HEK293 (cell line): ENCODE measurements at regions not wholly inside any gene's neighbourhood (a gene's known extent, or its start where the extent isn't known, plus 50 kb on each side); places are given as distances from the start of the nearest gene placed in this dataset.

Source experiments
- CTCF ChIA-PET: fragments of 350-600 bp; formaldehyde crosslinking; extraction: SDS; loops from one replicate; lab custom pipeline; 2021; ENCODE audit warnings: antibody characterized with exemption; lab: Yijun Ruan, JAX
- POLR2A ChIA-PET: fragments of 300-600 bp; formaldehyde crosslinking; extraction: SDS; loops from one replicate; lab custom pipeline; 2020; ENCODE audit warnings: antibody characterized with exemption, inconsistent platforms; lab: Yijun Ruan, JAX
- H3K27ac ChIP-seq: fragments of 200-500 bp; sonication (Bioruptor generic); 2 replicates; pipeline ENCODE4 v1.5.1; 2014; ENCODE audit warnings: low read depth, low read length, control low read depth, inconsistent platforms; ENCODE audit errors: extremely low read depth
- H3K36me3 ChIP-seq, 2 experiments: fragments of 200-500 bp in 1 of 2; sonication (Bioruptor generic) in 1 of 2; 1 replicate in 1 of 2; 2 replicates in 1 of 2; pipeline ENCODE4 v1.5.1; 2014 to 2017; ENCODE audit warnings: inconsistent platforms in 2 of 2, low read length in 2 of 2; ENCODE audit not compliant: control insufficient read depth in 2 of 2, insufficient read depth in 1 of 2
- H3K4me1 ChIP-seq: fragments of 200-500 bp; sonication (Bioruptor generic); 2 replicates; pipeline ENCODE4 v1.5.1; 2014; ENCODE audit warnings: mild to moderate bottlenecking, low read length, inconsistent platforms; ENCODE audit not compliant: control insufficient read depth, insufficient read depth
- H3K4me3 ChIP-seq: 2 replicates; pipeline ENCODE4 v1.5.1; 2011; ENCODE audit warnings: low read depth, mild to moderate bottlenecking, control low read depth, low read length, moderate library complexity
- H3K9me3 ChIP-seq: fragments of 200-500 bp; sonication (Bioruptor generic); 2 replicates; pipeline ENCODE4 v1.5.1; 2014; ENCODE audit warnings: low read depth, low read length, inconsistent platforms; ENCODE audit not compliant: control insufficient read depth, insufficient read depth
- GLI2 ChIP-seq: fragments of 450-650 bp; formaldehyde crosslinking; IDR thresholded peaks from 2 replicates; pipeline ENCODE4; 2017; ENCODE audit warnings: missing biosample characterization, missing genetic modification characterization, low read depth, borderline replicate concordance
- KLF10 ChIP-seq: fragments of 450-650 bp; IDR thresholded peaks from 2 replicates; pipeline ENCODE4 v1.5.1; 2018; ENCODE audit warnings: missing biosample characterization, mild to moderate bottlenecking, missing genetic modification characterization
- MEIS1 ChIP-seq: sonication (generic); formaldehyde crosslinking; IDR thresholded peaks from 2 replicates; pipeline ENCODE4 v1.8.1; 2022; ENCODE audit warnings: missing genetic modification reagents, mild to moderate bottlenecking, borderline replicate concordance
- MZF1 ChIP-seq: fragments of 450-650 bp; formaldehyde crosslinking; IDR thresholded peaks from 2 replicates; pipeline ENCODE4 v1.5.1; 2017; ENCODE audit warnings: missing biosample characterization, missing genetic modification characterization, borderline replicate concordance
- PRDM4 ChIP-seq: fragments of 450-650 bp; formaldehyde crosslinking; IDR thresholded peaks from 2 replicates; pipeline ENCODE4 v1.5.1; 2017; ENCODE audit warnings: missing biosample characterization, missing genetic modification characterization
- ZBTB7A ChIP-seq: fragments of 450-650 bp; formaldehyde crosslinking; IDR thresholded peaks from 2 replicates; pipeline ENCODE4 v1.5.1; 2016; ENCODE audit warnings: low read depth, missing biosample characterization, missing genetic modification characterization
- ZNF214 ChIP-seq: fragments of 450-650 bp; formaldehyde crosslinking; IDR thresholded peaks from 2 replicates; pipeline ENCODE4 v1.5.1; 2017; ENCODE audit warnings: missing biosample characterization, mild to moderate bottlenecking, missing genetic modification characterization, borderline replicate concordance
- ZNF26 ChIP-seq: fragments of 450-650 bp; formaldehyde crosslinking; IDR thresholded peaks from 2 replicates; pipeline ENCODE4 v1.5.1; 2016; ENCODE audit warnings: missing biosample characterization, missing genetic modification characterization
- ZNF341 ChIP-seq: fragments of 450-650 bp; formaldehyde crosslinking; IDR thresholded peaks from 2 replicates; pipeline ENCODE4; 2016; ENCODE audit warnings: low read depth, missing biosample characterization, missing genetic modification characterization
- ZNF488 ChIP-seq: fragments of 450-650 bp; formaldehyde crosslinking; IDR thresholded peaks from 2 replicates; pipeline ENCODE4 v1.5.1; 2016; ENCODE audit warnings: missing biosample characterization, missing genetic modification characterization
- ZNF510 ChIP-seq: fragments of 450-650 bp; formaldehyde crosslinking; IDR thresholded peaks from 2 replicates; pipeline ENCODE4 v1.5.1; 2018; ENCODE audit warnings: mild to moderate bottlenecking, missing genetic modification characterization, missing biosample characterization; ENCODE audit not compliant: insufficient replicate concordance
- ZNF513 ChIP-seq: fragments of 450-650 bp; IDR thresholded peaks from 2 replicates; pipeline ENCODE4 v1.5.1; 2018; ENCODE audit warnings: missing biosample characterization, missing genetic modification characterization
- ZNF707 ChIP-seq: fragments of 450-650 bp; formaldehyde crosslinking; IDR thresholded peaks from 2 replicates; pipeline ENCODE4 v1.5.1; 2016; ENCODE audit warnings: missing biosample characterization, missing genetic modification characterization
- TF ChIP-seq, protein P1 (sequence below): IDR thresholded peaks from 2 replicates; pipeline ENCODE4 v1.6.1; 2011; ENCODE audit warnings: mild to moderate bottlenecking, low read depth, low read length, borderline replicate concordance
- TF ChIP-seq, protein P2 (sequence below): fragments of 450-650 bp; formaldehyde crosslinking; IDR thresholded peaks from 2 replicates; pipeline ENCODE4 v1.5.1; 2016; ENCODE audit warnings: missing biosample characterization, missing genetic modification characterization
- TF ChIP-seq, protein P3 (sequence below): fragments of 450-650 bp; formaldehyde crosslinking; IDR thresholded peaks from 2 replicates; pipeline ENCODE4 v1.5.1; 2016; ENCODE audit warnings: missing biosample characterization, missing genetic modification characterization

DNA sequence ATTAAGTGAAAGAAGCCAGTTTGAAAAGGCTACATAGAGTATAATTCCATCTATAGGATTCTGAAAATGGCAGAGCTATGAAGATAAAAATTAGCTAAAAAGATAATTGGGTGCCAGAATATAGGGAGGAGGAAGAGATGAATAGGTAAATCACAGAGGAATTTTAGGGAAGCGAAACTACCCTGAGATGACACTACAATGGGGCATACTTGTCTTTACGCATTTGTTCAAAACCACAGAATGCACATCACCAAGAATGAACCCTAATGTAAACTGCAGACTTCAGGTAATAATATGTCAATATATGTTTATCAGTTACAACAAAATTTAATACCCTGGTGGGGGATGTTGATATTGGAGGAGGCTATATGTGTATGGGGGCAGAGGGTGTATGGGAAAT, 1342.9 kb downstream of the ADGRL3 start:
- Histone ChIP-seq H3K4me1 (no peaks in the 10 kb centered on the region), H3K27ac (no peak overlapping the region), H3K9me3 (no peaks in the 10 kb centered on the region), H3K4me3 (no peak overlapping the region), H3K36me3 (no peaks in the 10 kb centered on the region)
- POLR2A ChIA-PET = no interaction called here
- CTCF ChIA-PET = no interaction called here
- no peak for TF ChIP-seq GLI2
- no peak for TF ChIP-seq ZBTB7A (tag by site-specific recombination)
- TF ChIP-seq ZNF341 (tag by site-specific recombination) = no peak
- no peak for TF ChIP-seq ZNF26 (tag by site-specific recombination)
- TF ChIP-seq ZNF707 (tag by site-specific recombination) = no peak
- TF ChIP-seq ZNF513 (tag by site-specific recombination) = no peak
- no peak for TF ChIP-seq ZNF510 (tag by site-specific recombination)
- TF ChIP-seq, protein P1, sequence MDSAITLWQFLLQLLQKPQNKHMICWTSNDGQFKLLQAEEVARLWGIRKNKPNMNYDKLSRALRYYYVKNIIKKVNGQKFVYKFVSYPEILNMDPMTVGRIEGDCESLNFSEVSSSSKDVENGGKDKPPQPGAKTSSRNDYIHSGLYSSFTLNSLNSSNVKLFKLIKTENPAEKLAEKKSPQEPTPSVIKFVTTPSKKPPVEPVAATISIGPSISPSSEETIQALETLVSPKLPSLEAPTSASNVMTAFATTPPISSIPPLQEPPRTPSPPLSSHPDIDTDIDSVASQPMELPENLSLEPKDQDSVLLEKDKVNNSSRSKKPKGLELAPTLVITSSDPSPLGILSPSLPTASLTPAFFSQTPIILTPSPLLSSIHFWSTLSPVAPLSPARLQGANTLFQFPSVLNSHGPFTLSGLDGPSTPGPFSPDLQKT = no peak
- TF ChIP-seq, protein P2, sequence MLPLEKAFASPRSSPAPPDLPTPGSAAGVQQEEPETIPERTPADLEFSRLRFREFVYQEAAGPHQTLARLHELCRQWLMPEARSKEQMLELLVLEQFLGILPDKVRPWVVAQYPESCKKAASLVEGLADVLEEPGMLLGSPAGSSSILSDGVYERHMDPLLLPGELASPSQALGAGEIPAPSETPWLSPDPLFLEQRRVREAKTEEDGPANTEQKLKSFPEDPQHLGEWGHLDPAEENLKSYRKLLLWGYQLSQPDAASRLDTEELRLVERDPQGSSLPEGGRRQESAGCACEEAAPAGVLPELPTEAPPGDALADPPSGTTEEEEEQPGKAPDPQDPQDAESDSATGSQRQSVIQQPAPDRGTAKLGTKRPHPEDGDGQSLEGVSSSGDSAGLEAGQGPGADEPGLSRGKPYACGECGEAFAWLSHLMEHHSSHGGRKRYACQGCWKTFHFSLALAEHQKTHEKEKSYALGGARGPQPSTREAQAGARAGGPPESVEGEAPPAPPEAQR (tag by site-specific recombination) = no peak

GRCh38 chr4:62533573-62533972, 1333.4 kb downstream of the ADGRL3 start:
- Histone ChIP-seq H3K4me1 (no peaks in the 10 kb centered on the region), H3K27ac (no peak overlapping the region), H3K4me3 (no peak overlapping the region), H3K9me3 (no peaks in the 10 kb centered on the region), H3K36me3 (no peaks in the 10 kb centered on the region)
- ChIA-PET CTCF (no interaction called here), POLR2A (no interaction called here)
- TF ChIP-seq PRDM4 (tag by site-specific recombination) = no peak
- no peak for TF ChIP-seq ZNF510 (tag by site-specific recombination)
- no peak for TF ChIP-seq KLF10 (tag by site-specific recombination)
- TF ChIP-seq, protein P3, sequence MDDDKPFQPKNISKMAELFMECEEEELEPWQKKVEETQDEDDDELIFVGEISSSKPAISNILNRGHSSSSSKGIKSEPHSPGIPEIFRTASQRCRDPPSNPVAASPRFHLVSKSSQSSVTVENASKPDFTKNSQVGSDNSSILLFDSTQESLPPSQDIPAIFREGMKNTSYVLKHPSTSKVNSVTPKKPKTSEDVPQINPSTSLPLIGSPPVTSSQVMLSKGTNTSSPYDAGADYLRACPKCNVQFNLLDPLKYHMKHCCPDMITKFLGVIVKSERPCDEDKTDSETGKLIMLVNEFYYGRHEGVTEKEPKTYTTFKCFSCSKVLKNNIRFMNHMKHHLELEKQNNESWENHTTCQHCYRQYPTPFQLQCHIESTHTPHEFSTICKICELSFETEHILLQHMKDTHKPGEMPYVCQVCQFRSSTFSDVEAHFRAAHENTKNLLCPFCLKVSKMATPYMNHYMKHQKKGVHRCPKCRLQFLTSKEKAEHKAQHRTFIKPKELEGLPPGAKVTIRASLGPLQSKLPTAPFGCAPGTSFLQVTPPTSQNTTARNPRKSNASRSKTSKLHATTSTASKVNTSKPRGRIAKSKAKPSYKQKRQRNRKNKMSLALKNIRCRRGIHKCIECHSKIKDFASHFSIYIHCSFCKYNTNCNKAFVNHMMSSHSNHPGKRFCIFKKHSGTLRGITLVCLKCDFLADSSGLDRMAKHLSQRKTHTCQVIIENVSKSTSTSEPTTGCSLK (tag by site-specific recombination) = no peak
- no peak for TF ChIP-seq MZF1 (tag by site-specific recombination)
- no peak for TF ChIP-seq MEIS1 (CRISPR knock-in tag)
- no peak for TF ChIP-seq ZNF214 (tag by site-specific recombination)
- TF ChIP-seq, protein P2 (tag by site-specific recombination) = no peak
- no peak for TF ChIP-seq ZNF488 (tag by site-specific recombination)
